Breast epithelium (tissue), 4 donors: ENCODE measurements at regions not wholly inside any gene's neighbourhood (a gene's known extent, or its start where the extent isn't known, plus 50 kb on each side); places are given as distances from the start of the nearest gene placed in this dataset.
A peak's percentile ranks its signal among the peaks of the same experiment; 100 is the strongest.
"Not testable (repeated sequence)": the region's sequence is repeated elsewhere in the genome, so short reads cannot be mapped to it uniquely, and the experiment has no call there.

ENCODE experiments used
- DNase-seq, 2 donors: peaks; one replicate each; pipeline ENCODE4 v3.0.0-alpha.2; 2019; ENCODE audit warnings: low spot score in 2 of 2
- H3K27ac ChIP-seq, 2 donors: fragments of 200-600 bp; sonication (generic) in 1 of 2; one replicate each; pipeline ENCODE4 v1.5.1; 2016 to 2019; ENCODE audit warnings: mild to moderate bottlenecking in 1 of 2
- H3K27me3 ChIP-seq, 2 donors: fragments of 200-600 bp; sonication (generic) in 1 of 2; one replicate each; pipeline versions ENCODE4 v1.5.1 to v1.6.0; 2017 to 2019; ENCODE audit warnings: control low read depth in 1 of 2, mild to moderate bottlenecking in 1 of 2
- H3K36me3 ChIP-seq: fragments of 200-600 bp; one replicate; pipeline ENCODE4 v1.5.1; 2019
- H3K4me1 ChIP-seq, 2 donors: fragments of 200-600 bp; sonication (generic); one replicate each; pipeline ENCODE4 v1.5.1; 2016 to 2019; ENCODE audit warnings: control low read depth in 1 of 2
- H3K4me3 ChIP-seq, 3 donors: fragments of 200-600 bp; sonication (generic); 1 replicate in 2 of 3; 2 replicates in 1 of 3; pipeline ENCODE4 v1.5.1; 2016 to 2019; ENCODE audit warnings: mild to moderate bottlenecking in 3 of 3, moderate library complexity in 2 of 3
- H3K9me3 ChIP-seq, 2 donors: fragments of 200-600 bp; sonication (generic) in 1 of 2; one replicate each; pipeline ENCODE4 v1.5.1; 2016 to 2019; ENCODE audit warnings: control low read depth in 1 of 2
- POLR2A ChIP-seq: fragments of 450-650 bp; IDR thresholded peaks from one replicate; pipeline ENCODE4 v1.6.1; 2016; ENCODE audit warnings: antibody characterized with exemption, mild to moderate bottlenecking, moderate library complexity
- POLR2AphosphoS5 ChIP-seq, 3 donors: sonication (generic); formaldehyde crosslinking; IDR thresholded peaks; one replicate each; pipeline ENCODE4 v1.6.1; 2017; ENCODE audit warnings: antibody characterized with exemption in 3 of 3
- intact Hi-C: fragments of 100-400 bp; cut with DNase I; formaldehyde crosslinking; loops from one replicate; pipeline ENCODE4 v1.15.1; 2023; ENCODE audit warnings: low total_unique reads
- TF ChIP-seq, protein P1 (sequence below), 3 donors: fragments of 450-650 bp; IDR thresholded peaks; one replicate each; pipeline ENCODE4 v1.5.1; 2016 to 2017; ENCODE audit warnings: antibody characterized with exemption in 3 of 3, mild to moderate bottlenecking in 3 of 3, moderate library complexity in 3 of 3

DNA sequence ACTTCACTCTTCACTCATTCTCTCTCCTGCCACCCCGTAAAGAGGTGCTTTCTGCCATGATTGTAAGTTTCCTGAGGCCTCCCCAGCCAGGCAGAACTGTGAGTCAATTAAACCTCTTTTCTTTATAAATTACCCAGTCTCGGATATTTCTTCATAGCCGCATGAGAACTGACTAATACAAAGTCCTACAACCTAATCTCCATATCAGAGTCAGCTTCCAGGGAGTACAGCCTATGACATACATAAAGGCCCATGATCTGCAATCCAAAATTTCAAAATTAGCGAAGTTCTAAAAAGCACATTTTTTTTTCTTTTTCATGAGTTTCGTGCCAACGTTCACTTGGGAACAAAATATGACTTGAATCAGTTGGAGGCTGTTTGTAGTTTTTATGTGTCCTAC lies 256.9 kb upstream of the DUSP10 start:
- no peaks in the 10 kb centered on the region for H3K36me3 ChIP-seq
- intact Hi-C loops, result no loop called here
- H3K9me3 ChIP-seq, result no peaks in the 10 kb centered on the region

DNA sequence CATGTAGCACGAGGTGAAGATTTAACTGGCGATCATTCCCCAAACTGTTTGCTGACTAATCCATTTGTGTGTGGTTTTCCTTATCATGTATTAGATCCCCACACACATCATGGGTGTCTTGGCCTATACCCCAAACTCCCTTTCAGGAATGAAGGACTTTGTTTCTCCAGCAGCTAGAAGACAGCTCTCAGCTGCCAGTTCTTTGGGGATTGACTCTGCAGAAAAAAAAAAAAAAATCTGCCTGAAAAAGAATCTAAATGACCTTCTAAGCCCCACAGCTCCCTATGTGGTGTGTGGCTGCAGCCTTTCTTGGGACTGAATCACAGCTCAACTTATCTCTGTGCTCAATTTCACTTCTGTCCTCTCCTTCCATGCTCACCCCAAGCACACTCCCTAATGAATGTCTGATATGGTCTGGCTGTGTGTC lies 256.3 kb upstream of the DUSP10 start:
- no peak for DNase-seq
- intact Hi-C loops, result no loop called here
- H3K27ac ChIP-seq, result no peak overlapping the region

More for the DNA sequence above, 256.9 kb upstream of the DUSP10 start:
- no peaks in the 10 kb centered on the region for H3K4me1 ChIP-seq
- no peaks in the 10 kb centered on the region for H3K27me3 ChIP-seq
- no peak overlapping the region for H3K27ac ChIP-seq
- H3K4me3 ChIP-seq, result no peak overlapping the region
- no peak for DNase-seq
- TF ChIP-seq POLR2AphosphoS5 (IDR thresholded peaks at IDR 0.05) (no peak), POLR2A (no peak)
- TF ChIP-seq, protein P1, sequence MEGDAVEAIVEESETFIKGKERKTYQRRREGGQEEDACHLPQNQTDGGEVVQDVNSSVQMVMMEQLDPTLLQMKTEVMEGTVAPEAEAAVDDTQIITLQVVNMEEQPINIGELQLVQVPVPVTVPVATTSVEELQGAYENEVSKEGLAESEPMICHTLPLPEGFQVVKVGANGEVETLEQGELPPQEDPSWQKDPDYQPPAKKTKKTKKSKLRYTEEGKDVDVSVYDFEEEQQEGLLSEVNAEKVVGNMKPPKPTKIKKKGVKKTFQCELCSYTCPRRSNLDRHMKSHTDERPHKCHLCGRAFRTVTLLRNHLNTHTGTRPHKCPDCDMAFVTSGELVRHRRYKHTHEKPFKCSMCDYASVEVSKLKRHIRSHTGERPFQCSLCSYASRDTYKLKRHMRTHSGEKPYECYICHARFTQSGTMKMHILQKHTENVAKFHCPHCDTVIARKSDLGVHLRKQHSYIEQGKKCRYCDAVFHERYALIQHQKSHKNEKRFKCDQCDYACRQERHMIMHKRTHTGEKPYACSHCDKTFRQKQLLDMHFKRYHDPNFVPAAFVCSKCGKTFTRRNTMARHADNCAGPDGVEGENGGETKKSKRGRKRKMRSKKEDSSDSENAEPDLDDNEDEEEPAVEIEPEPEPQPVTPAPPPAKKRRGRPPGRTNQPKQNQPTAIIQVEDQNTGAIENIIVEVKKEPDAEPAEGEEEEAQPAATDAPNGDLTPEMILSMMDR (IDR thresholded peaks at IDR 0.05), result no peak

DNA sequence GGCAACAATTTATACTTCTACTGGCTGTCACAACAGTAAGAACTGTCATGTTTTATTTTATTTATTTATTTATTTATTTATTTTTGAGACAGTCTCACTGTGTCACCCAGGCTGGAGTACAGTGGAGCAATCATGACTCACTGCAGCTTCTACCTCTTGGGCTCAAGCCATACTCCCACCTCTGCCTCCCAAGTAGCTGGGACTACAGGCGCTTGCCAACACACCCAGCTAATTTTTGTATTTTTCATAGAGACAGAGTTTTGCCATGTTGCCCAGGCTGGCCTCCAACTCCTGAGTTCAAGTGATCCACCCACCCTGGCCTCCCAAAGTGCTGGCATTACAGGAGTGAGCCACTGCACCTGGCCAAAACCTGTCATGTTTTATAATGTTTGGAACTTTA lies 255.1 kb upstream of the DUSP10 start:
- intact Hi-C loops, DNase-seq, H3K36me3 ChIP-seq, H3K4me1 ChIP-seq, H3K4me3 ChIP-seq, H3K9me3 ChIP-seq, H3K27me3 ChIP-seq, H3K27ac ChIP-seq: not testable (repeated sequence)

More for the DNA sequence above, 256.3 kb upstream of the DUSP10 start:
- H3K9me3 ChIP-seq, result no peaks in the 10 kb centered on the region
- TF ChIP-seq, protein P1 (IDR thresholded peaks at IDR 0.05), result no peak
- TF ChIP-seq POLR2AphosphoS5 (IDR thresholded peaks at IDR 0.05), result no peak
- no peak for TF ChIP-seq POLR2A
- H3K4me3 ChIP-seq, result no peak overlapping the region
- H3K36me3 ChIP-seq, result no peaks in the 10 kb centered on the region
- H3K27me3 ChIP-seq, result no peaks in the 10 kb centered on the region
- H3K4me1 ChIP-seq, result no peaks in the 10 kb centered on the region

DNA sequence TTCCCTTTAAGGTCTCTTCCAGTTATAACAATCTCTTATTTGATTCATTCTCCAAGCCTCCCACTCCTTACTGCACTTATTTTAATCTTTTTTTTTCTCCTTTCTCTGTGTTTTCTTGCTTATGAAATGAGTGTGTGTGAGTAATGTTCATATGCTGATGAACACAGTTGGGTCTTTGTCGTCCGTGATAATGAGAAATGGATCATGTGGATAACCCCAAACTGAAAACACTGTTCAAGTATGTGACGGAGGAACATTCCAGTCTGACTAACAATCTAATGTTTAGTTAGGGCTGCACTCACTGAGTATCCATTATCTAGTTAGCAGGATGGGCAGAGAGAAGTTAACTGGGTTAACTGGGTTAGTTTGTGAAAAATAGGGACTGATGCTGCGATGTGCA lies 253.1 kb upstream of the DUSP10 start:
- Histone ChIP-seq H3K4me3 (no peak overlapping the region), H3K9me3 (no peaks in the 10 kb centered on the region), H3K36me3 (no peaks in the 10 kb centered on the region), H3K27ac (peak overlapping the region; percentile 35 to 39), H3K27me3 (no peaks in the 10 kb centered on the region), H3K4me1 (no peaks in the 10 kb centered on the region)
- DNase-seq, result no peak
- intact Hi-C loops, result no loop called here
- TF ChIP-seq POLR2A, result no peak
- no peak for TF ChIP-seq POLR2AphosphoS5 (IDR thresholded peaks at IDR 0.05)
- TF ChIP-seq, protein P1 (IDR thresholded peaks at IDR 0.05), result no peak

DNA sequence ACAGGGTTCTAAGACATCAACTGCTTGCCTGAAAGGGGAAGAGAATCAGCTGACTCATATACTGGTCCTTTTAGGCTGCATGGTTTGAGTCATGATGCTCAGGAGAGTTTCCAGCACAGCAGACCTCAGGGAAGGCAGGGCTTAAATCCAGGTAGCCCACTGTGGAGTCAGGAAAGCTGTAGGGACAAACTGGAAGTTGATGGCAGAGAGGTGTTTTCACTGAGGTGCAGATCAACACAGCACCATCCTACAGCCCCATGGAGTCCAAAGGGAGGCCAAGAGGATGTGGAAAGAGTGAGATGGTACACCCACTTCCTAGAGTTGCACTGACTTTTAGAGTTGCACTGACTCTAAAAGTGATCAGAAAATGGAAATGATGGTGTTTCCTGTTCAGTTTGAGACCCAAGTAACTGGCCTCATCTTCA lies 252.4 kb upstream of the DUSP10 start:
- no peaks in the 10 kb centered on the region for H3K4me1 ChIP-seq
- H3K36me3 ChIP-seq, result no peaks in the 10 kb centered on the region
- DNase-seq, result no peak
- H3K27me3 ChIP-seq, result no peaks in the 10 kb centered on the region
- intact Hi-C loops, result no loop called here
- TF ChIP-seq POLR2AphosphoS5 (IDR thresholded peaks at IDR 0.05) (no peak), POLR2A (no peak)
- TF ChIP-seq, protein P1 (IDR thresholded peaks at IDR 0.05), result no peak
- H3K9me3 ChIP-seq, result no peaks in the 10 kb centered on the region
- H3K4me3 ChIP-seq, result no peak overlapping the region
- H3K27ac ChIP-seq, result peak overlapping the region in 1 of 2 donors; percentile 65

DNA sequence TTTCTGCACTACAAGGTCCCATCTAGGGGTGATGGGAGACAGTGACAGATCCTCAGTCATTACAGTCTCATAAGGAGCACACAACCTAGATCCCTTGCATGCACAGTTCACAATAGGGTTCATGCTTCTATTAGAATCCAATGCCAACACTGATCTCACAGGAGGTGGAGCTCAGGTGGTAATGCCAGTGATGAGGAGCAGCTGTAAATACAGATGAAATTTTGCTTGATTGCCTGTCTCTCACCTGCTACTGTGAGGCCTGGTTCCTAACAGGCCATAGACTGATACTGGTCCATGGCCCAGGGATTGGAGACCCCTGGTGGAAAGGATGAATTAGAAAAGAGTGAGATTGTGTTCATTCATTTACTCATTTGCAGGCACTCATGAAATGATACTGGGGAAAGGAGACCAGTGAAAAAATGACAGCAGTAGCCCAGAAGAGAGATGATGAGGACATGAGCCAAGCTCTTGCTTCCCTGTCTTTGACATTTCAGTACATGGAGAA lies 251.6 kb upstream of the DUSP10 start:
- intact Hi-C loops, result no loop called here
- H3K27ac ChIP-seq, result no peak overlapping the region
- TF ChIP-seq POLR2A (no peak), POLR2AphosphoS5 (IDR thresholded peaks at IDR 0.05) (no peak)
- TF ChIP-seq, protein P1 (IDR thresholded peaks at IDR 0.05), result no peak

More for the DNA sequence above, 251.6 kb upstream of the DUSP10 start:
- Histone ChIP-seq H3K4me3 (no peak overlapping the region), H3K36me3 (no peaks in the 10 kb centered on the region), H3K4me1 (no peaks in the 10 kb centered on the region), H3K27me3 (no peaks in the 10 kb centered on the region), H3K9me3 (no peaks in the 10 kb centered on the region)
- DNase-seq, result no peak
